ENCODE measurements at regions not wholly inside any gene's neighbourhood (a gene's known extent, or its start where the extent isn't known, plus 50 kb on each side); places are given as distances from the start of the nearest gene placed in this dataset.

DNA sequence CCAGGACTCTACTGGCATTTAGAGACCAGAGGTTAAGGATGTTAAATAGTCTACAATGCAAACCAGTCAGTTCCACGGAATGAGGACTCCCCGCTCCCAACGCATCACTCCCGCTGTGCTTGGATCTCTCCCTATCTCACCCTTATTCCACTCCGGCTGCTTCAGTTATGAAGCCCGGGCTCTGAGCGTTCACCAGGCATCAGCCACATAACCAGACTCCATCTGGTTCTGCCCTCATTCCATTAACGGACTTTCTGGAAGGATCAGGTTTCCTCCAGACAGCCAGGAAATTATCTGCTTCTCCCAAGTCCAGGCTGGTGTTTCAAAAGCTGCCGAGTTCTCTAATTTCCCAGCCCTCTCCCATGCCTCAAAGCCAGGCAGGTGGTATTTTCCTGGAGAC, 499.3 kb downstream of the GLRX3 start:
- no peak for DNase-seq

GRCh38 chr10:130636313-130636930, 500.2 kb downstream of the GLRX3 start:
- no peak for DNase-seq

- no peak for DNase-seq
Observed at GRCh38 chr10:130637089-130637676, 501.0 kb downstream of the GLRX3 start.

DNA sequence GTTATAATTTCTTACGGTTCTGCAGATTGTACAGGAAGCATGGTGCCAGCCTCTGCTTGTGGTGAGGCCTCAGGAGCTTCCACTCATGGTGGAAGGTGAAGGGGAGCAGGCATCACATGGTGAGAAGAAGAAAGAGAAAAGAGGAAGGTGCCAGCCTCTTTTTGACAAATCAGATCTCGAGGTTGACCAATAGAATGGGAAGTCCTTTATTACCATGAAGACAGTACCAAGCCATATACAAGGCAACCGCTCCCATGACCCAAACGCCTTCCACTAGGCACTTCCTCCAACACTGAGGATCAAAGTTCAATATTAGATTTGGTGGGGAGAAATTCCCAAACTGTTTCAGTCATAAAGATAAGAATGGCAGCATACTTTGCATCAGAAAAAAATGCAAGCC, 502.8 kb downstream of the GLRX3 start:
- no peak for DNase-seq

GRCh38 chr10:130642926-130643325, 506.7 kb downstream of the GLRX3 start:
- DNase-seq: no peak

DNA sequence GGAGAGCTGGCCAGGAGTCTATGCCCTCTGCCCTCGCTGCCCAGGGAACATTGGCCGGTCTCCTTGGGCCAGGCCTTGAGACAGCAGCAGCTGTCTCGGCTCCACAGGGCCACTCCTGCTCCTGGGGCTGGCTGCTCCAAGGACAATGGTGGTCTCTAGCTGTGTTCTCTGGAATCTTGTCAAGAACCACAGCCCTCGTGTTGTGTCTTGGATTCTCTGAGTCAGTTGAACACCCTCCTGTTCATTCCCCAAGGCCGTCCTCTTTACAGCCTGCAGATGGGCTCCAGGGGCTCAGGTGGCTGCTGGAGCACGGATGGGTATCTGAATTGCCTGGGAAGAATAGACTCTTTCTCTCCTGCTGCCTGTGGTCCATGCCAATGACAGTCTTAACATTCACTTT, 511.1 kb downstream of the GLRX3 start:
- DNase-seq: no peak

- no peak for DNase-seq
Observed at GRCh38 chr10:130648807-130649206, 512.6 kb downstream of the GLRX3 start.

DNA sequence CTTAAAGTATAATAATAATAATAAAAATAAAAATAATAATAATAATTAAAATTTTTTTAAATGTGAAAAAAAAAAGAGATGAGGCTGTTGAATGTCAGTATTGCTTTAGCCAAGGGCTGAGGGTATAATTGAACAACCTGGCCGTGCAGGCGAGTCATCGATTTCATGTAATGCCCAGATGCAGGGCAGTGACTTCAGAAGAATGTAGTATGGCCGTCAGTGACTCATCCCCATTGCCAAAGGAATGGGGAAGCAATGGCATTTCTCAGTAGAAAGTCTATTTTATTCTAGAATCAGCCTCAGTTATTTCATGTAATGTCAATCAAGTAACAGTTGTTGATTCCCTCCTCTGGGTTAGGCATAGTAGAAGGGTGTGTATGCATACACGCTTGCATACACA, 516.4 kb downstream of the GLRX3 start:
- DNase-seq: no peak

DNA sequence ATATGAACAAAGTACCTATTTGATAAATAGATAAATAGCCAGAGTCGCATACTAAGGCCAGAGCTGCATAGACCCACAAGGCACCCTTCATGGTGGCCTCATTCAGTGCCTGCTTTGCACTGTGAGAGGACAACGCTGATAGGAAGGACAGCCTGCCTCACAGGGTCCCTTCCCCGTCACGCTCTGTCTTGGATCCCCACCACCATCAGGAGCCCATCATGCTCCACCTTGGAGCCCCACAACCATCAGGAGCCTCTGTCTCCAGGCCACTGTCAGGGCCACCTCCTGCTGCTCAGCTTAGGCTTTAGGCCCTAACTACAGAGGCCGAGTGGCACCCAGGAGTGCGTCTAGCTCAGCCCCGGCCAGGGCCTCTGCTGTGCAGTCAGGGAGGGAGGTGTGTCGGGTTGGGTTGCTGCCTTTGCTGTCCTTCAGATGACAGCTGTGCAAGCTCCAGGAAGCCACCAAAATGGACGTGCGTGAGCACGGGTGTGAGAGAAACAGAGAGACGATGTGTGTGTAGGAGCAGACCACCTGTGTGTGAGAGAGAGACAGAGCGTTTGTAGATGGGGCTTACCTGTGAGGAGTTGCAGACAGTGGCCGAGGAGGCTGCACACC, 516.9 kb downstream of the GLRX3 start:
- DNase-seq: no peak

DNA sequence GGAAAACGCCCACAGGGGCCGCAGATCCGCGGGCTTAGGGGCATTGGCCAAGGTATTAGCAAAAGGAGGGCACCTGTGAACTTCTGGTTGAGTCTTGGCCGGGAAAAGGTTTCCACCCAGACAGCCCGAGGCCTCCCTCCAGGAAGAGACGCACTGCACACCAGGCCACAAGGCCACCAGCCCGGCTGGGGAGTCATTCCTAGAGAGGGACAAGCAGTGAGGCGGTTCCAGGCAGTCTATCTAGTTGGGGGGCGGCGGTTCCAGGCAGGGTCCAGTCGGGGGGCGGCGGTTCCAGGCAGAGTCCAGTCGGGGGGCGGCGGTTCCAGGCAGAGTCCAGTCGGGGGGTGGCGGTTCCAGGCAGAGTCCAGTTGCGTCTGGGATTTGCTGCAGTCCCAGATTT, 518.5 kb downstream of the GLRX3 start:
- no peak for DNase-seq

DNA sequence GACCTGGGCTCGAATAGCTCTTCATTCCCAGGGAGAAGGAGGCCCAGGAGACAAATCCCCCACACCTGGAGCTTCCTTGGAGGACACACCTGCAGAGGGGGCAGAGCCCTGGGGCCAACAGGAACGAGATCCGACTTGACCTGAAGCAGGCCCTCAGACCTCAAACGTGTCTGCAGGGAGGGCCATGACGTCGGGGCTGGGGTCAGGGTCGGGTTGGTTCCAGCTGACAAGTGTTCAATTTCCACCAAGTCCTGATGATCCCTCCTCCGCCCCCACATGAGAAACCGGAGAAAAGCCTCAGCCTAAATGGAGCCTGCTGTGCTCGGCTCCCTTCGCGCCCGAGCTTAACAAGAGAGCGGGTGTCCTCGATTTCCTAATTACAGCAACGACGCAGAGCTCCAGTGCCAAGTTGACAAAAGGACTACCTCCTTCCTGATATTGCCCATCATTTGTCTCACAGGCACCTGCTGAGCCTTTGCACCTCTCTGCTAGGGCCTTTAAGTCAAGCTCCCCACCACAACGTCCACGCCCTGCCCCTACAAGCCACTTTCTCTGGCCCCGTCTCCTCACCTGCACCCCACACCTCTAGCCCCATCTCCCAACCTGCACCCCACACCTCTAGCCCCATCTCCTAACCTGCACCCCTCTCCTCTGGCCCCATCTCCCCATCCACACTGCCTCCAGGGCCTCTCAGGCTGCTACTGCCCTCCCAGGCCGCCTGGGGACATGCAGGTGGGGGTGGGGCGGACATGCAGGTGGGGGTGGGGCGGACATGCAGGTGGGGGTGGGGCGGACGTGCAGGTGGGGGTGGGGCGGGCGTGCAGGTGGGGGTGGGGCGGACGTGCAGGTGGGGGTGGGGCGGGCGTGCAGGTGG, 519.4 kb downstream of the GLRX3 start:
- no peak for DNase-seq

DNA sequence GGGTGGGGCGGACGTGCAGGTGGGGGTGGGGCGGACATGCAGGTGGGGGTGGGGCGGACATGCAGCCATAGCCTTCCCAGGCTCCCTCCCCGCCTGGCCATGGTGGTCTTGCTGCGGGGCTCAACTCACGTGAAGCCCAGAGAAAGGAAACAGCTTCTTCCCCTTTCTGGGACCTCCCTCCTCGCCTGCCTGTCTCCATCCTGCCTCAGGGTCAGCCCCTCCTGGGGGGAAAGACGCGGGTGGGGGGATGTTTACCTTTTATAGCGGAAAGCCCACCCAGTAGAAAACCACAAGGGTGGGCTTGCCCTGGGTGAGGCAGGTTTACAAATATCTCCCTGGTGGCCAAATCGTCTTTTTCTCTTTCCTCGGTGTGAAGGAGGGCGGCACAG, 520.0 kb downstream of the GLRX3 start:
- no peak for DNase-seq

DNA sequence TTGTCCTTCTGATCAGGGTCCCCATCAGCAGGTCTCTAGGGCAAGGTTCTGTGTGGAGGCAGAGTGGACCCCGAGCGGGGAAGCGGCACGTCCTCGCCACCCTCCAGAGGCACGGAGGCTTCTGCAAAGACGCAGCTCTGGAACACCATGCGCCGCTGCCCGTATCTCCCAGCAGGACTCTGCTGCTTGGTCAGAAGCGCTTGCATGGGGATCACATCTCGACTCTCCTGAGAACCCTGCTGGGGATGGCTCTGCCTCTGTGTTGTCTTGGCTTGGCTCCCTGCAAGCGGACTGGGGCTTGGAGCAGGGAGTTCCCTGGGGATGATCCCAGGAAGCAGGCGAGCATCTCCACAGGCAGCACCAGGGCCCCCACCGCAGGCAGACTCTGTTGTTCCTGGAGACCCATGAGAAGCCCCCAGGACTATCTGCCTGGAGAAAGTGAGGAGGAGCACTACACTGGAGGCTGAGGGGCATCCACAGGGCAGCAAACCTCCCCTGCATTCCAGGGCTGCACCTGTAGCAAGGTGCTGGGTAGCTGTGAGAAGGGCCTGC, 520.5 kb downstream of the GLRX3 start:
- no peak for DNase-seq

DNA sequence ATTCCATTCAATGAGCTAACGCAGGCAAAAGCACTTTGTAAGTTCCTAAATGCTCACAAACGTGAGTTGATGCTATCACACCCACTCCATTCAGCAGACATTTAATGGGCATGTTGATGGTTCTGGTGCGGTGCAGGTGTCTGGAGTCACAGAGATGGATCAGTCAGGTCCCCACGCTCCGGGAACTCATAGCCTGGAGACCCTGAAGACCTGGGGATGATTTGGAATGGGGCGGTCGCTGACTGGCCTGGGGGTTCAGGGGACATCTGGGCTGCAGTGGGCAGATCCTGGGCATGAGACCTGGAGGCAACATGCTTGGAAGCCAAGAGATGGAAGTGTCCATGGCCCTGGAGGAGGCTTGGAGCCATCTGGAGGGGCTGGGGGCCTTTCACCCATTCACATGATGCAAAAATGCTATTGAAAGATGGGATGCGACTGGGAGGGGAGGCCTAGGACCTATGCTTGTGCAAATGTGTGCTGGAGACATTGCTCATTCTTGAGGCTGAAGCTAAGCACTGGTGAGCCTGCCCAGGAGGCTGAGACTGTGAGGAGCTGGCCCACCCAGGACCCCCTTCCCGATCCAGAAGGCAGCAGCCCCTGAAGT, 522.6 kb downstream of the GLRX3 start:
- no peak for DNase-seq

DNA sequence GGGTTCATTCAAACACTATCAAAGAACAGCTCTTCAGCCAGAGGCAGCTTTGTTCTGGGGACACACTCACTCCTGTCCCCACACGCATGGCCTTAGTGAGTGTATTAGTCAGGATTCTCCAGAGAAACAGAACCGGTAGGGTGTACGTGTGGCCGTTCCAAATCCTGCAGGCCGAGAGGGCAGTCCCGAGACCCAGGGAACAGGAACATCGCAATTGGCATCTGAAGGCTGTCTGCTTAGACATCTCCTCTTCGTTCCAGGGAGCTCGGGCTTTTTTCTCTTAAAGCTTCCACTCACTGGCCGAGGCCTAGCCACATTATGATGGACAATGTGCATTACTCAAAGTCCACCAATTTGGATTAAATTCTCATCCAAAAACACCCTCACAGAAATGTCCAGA, 523.3 kb downstream of the GLRX3 start:
- DNase-seq: no peak

GRCh38 chr10:130660266-130660665, 524.1 kb downstream of the GLRX3 start:
- no peak for DNase-seq

DNA sequence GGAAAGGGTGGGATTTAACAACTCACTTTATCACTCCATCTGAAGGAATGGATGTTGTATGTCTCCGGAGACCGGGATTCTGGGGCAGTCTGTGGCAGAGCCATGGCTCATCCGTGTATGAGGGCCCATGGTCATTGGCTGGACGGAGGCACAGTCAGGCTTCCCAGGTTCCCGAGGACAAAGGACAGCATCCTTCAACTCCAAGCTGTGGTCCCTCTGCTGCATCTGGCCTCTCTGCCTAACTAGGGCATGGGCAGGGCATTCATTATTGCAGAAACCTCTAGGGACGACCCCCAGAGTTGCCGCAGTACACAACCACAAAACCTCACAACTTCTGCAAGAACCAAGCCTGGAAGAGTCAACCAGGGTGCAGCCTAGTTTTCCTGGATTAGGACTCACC, 525.2 kb downstream of the GLRX3 start:
- DNase-seq: no peak

GRCh38 chr10:130662775-130663174, 526.6 kb downstream of the GLRX3 start:
- no peak for DNase-seq

- DNase-seq: no peak
Observed at GRCh38 chr10:130664526-130664925, 528.3 kb downstream of the GLRX3 start.

DNA sequence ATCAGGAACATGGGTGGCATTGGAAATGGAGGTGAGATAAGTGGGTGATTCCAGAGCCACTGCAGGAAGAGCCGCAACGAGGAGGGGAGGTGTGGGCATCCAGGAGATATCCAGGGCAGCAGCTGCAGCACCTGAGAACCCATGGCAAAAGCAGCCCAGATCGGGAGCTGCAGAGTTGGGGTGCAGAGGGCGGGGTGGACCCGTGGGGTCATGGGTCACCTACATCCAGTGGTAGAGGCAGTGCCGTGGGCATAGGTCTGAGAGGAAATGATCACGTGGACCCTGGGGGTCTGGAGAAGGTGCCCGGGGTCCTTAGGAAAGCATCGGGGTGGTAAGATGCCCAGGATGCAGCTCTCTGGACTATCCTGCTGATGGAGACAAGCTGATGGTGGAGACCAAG, 530.0 kb downstream of the GLRX3 start:
- no peak for DNase-seq

DNA sequence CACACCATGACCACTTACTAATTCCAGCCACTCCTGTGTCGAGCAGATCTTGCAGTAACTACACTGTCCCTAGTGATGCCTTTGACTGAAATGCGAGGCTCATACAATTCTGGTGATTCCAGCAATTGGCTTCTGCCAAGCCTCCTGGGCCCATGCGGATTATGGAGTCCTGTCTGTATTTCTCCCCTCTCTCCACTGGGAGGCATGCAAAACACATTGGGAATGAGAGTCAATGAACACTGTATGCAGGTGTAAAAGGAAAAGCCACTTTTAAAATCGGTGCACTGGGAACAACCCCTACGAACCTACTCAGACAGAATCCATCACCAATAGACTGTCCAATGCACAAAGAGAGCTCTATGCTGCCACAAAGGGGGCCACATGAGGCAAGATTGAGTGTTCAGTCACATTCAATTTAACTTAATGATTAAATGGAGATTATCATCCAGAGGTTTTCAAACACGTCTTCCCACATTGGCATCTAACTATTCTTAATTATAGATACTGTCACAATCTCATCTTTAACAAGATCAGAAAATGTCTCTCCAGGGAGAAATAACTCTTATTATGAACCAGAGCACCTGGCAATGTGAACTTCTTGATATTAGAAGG, 550.6 kb downstream of the GLRX3 start:
- DNase-seq: no peak

- no peak for DNase-seq
Observed at GRCh38 chr10:130687566-130687965, 551.4 kb downstream of the GLRX3 start.
